Smooth muscle cell (in vitro differentiated cells): ENCODE measurements at regions not wholly inside any gene's neighbourhood (a gene's known extent, or its start where the extent isn't known, plus 50 kb on each side); places are given as distances from the start of the nearest gene placed in this dataset.

Experiments used
- DNase-seq: peaks from one replicate; lab custom pipeline; 2025; ENCODE audit not compliant: unreplicated experiment; lab: John Stamatoyannopoulos, UW
- H2AFZ ChIP-seq: fragments of 200-600 bp; sonication (generic); 2 replicates; pipeline ENCODE4 v1.6.0; 2016; ENCODE audit warnings: antibody characterized with exemption, low read depth, mild to moderate bottlenecking
- H3F3A ChIP-seq: fragments of 200-600 bp; sonication (generic); 2 replicates; pipeline ENCODE4 v1.6.0; 2017; ENCODE audit warnings: antibody characterized with exemption, low read depth
- H3K27ac ChIP-seq: fragments of 200-600 bp; sonication (generic); 2 replicates; pipeline ENCODE4 v1.5.1; 2016; ENCODE audit warnings: low read depth, mild to moderate bottlenecking
- H3K27me3 ChIP-seq: fragments of 200-600 bp; sonication (generic); 2 replicates; pipeline ENCODE4 v1.6.1; 2016; ENCODE audit warnings: low read depth, mild to moderate bottlenecking
- H3K36me3 ChIP-seq: fragments of 200-600 bp; sonication (generic); 2 replicates; pipeline ENCODE4 v1.5.1; 2016; ENCODE audit warnings: low read depth
- H3K4me1 ChIP-seq: fragments of 200-600 bp; sonication (generic); 2 replicates; pipeline ENCODE4 v1.5.1; 2016; ENCODE audit warnings: low read depth
- H3K4me2 ChIP-seq: fragments of 200-600 bp; sonication (generic); 2 replicates; pipeline ENCODE4 v1.6.0; 2016; ENCODE audit warnings: mild to moderate bottlenecking
- H3K4me3 ChIP-seq: fragments of 200-600 bp; sonication (generic); 2 replicates; pipeline ENCODE4 v1.5.1; 2016; ENCODE audit warnings: mild to moderate bottlenecking
- H3K79me2 ChIP-seq: fragments of 200-600 bp; sonication (generic); 2 replicates; pipeline ENCODE4 v1.6.0; 2016; ENCODE audit warnings: low read depth, mild to moderate bottlenecking
- H3K9ac ChIP-seq: fragments of 200-600 bp; sonication (generic); 2 replicates; pipeline ENCODE4 v1.6.0; 2016; ENCODE audit warnings: low read depth
- H3K9me3 ChIP-seq: fragments of 200-600 bp; sonication (generic); replicated peaks from 2 replicates; pipeline ENCODE4 v1.5.1; 2016; ENCODE audit warnings: low read depth
- H4K20me1 ChIP-seq: fragments of 200-600 bp; sonication (generic); 2 replicates; pipeline ENCODE4 v1.6.0; 2016; ENCODE audit warnings: low read depth
- CTCF ChIP-seq: fragments of 200-600 bp; sonication (generic); IDR thresholded peaks from 2 replicates; pipeline ENCODE4 v1.5.1; 2017; ENCODE audit warnings: borderline replicate concordance, mild to moderate bottlenecking, antibody characterized with exemption; ENCODE audit not compliant: insufficient read depth, poor library complexity, severe bottlenecking
- WGBS: methylation state at CpG from one replicate; pipeline ENCODE4 v1.1.7; 2016; ENCODE audit warnings: low lambda C conversion rate; 5-methylcytosine and 5-hydroxymethylcytosine counted together

GRCh38 chr1:57721001-57721400 lies 297.1 kb upstream of the DAB1 start:
- Histone ChIP-seq H3K36me3 (no peaks in the 10 kb centered on the region), H3K4me2 (no peak overlapping the region), H3K4me3 (no peak overlapping the region), H3K27me3 (peaks cover 7% of the 10 kb centered on the region), H2AFZ (no peak overlapping the region), H3K4me1 (peaks cover 11% of the 10 kb centered on the region), H3K9me3 (no peaks in the 10 kb centered on the region), H3K9ac (no peak overlapping the region), H3K79me2 (no peaks in the 10 kb centered on the region), H3F3A (no peaks in the 10 kb centered on the region), H4K20me1 (no peaks in the 10 kb centered on the region), H3K27ac (no peak overlapping the region)
- no peak for DNase-seq
- WGBS, result 86% methylated on average over 2 of the region's 2 CpGs
- TF ChIP-seq CTCF, result no peak

GRCh38 chr1:57719274-57719673 lies 295.4 kb upstream of the DAB1 start:
- no peak overlapping the region for H3K9ac ChIP-seq
- H3K27me3 ChIP-seq, result peaks cover 7% of the 10 kb centered on the region
- no peaks in the 10 kb centered on the region for H3K9me3 ChIP-seq
- no peak for TF ChIP-seq CTCF
- no peak for DNase-seq
- peaks cover 9% of the 10 kb centered on the region for H3K4me1 ChIP-seq
- H2AFZ ChIP-seq, result no peak overlapping the region
- no peak overlapping the region for H3K4me2 ChIP-seq
- no peaks in the 10 kb centered on the region for H3K36me3 ChIP-seq
- no peaks in the 10 kb centered on the region for H3K79me2 ChIP-seq
- no peak overlapping the region for H3K27ac ChIP-seq
- no peaks in the 10 kb centered on the region for H4K20me1 ChIP-seq
- WGBS, result 70% methylated on average over 5 of the region's 5 CpGs
- H3F3A ChIP-seq, result no peaks in the 10 kb centered on the region
- no peak overlapping the region for H3K4me3 ChIP-seq

DNA sequence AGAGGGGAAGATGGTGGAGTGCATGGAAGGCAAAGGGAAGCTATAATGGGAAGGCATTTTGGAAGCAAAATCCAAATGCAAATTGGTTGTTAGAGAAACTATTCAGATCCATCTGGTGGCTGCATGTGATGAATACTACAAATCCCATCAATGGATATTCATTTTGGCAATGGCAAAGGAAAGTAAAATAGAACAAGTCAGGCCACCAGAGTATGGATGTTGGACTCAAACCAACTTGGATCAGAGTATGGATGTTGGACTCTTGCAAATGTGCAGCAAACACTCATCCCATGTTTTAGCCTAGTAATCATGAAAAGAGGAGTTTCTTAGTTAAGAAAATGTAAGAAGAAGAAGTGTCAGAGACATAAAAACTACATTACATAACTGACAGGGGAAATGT lies 289.6 kb upstream of the DAB1 start:
- H3K27ac ChIP-seq, result no peak overlapping the region
- no peak overlapping the region for H3K4me3 ChIP-seq
- H3K9me3 ChIP-seq, result no peaks in the 10 kb centered on the region
- no peaks in the 10 kb centered on the region for H3F3A ChIP-seq
- no peak for DNase-seq
- TF ChIP-seq CTCF, result no peak
- no peak overlapping the region for H2AFZ ChIP-seq
- no peak overlapping the region for H3K9ac ChIP-seq
- H3K27me3 ChIP-seq, result no peaks in the 10 kb centered on the region
- no peaks in the 10 kb centered on the region for H3K4me1 ChIP-seq
- H3K36me3 ChIP-seq, result no peaks in the 10 kb centered on the region
- no peaks in the 10 kb centered on the region for H3K79me2 ChIP-seq
- H4K20me1 ChIP-seq, result no peaks in the 10 kb centered on the region
- no peak overlapping the region for H3K4me2 ChIP-seq

DNA sequence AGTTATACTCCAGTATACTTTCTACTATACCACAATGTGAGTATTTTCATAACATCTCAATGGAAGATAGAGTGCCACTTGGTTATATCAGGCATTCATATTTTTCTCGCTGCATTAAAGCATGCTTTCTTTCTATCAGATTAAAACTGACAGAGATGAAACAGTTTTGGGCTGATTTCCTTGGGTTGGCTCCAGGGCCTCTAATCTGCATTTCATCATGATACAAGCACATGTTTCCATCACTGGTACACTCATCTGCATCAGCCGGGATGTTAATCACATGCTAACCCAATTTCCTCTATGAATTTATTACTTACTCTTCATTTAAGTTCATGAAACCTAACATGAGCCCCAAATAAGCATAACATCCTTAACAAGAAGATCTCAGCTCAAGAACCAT lies 289.0 kb upstream of the DAB1 start:
- no peak for TF ChIP-seq CTCF
- WGBS, result 90% methylated on average over 2 of the region's 2 CpGs

More for the DNA sequence above, 289.0 kb upstream of the DAB1 start:
- Histone ChIP-seq H3K4me1 (no peaks in the 10 kb centered on the region), H3K4me2 (no peak overlapping the region), H2AFZ (no peak overlapping the region), H3K4me3 (no peak overlapping the region), H3K9ac (no peak overlapping the region), H3F3A (no peaks in the 10 kb centered on the region), H4K20me1 (no peaks in the 10 kb centered on the region), H3K79me2 (no peaks in the 10 kb centered on the region), H3K36me3 (no peaks in the 10 kb centered on the region), H3K27ac (no peak overlapping the region), H3K9me3 (no peaks in the 10 kb centered on the region), H3K27me3 (no peaks in the 10 kb centered on the region)
- no peak for DNase-seq
